ENCODE measurements at regions not wholly inside any gene's neighbourhood (a gene's known extent, or its start where the extent isn't known, plus 50 kb on each side); places are given as distances from the start of the nearest gene placed in this dataset.
"Not testable (repeated sequence)": the region's sequence is repeated elsewhere in the genome, so short reads cannot be mapped to it uniquely, and the experiment has no call there.

DNA sequence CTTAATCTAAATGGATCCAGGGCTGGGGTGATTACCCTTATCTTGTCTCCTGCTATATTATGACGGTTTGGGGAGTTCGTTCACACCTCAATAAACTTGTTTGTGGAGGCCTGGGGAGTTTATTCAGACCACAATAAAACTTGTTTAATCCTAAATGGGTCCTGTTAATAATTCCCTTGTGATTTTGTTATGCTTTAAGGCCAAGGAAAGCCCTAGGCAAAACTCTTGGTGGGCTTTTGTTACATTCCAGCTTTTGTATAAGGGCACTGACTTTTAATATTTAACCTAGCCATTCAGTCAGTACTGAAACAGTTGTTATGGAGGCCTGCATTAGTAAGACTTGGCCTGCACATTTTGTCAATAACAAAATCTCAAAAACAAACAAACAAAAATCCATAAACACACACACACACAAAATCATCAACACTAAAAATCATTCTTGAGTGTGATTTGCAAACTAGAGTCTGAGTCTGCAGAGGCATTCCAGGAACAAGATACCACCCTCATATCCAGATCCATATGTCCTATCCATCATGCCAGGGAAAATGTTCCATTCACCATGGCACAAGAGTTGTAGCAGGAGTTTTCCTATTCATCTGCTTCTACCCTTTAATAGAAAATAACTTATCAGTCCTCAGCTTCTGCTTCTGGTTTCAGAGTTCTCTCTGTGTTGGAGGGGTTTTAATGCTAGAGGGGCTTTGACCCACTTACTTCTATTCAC is 421.7 kb downstream of the AGTPBP1 start:
- intact Hi-C loops (cut with DNase I; ENCODE audit: low total_unique reads), result no loop called here
- peaks cover 4 to 13% of the 10 kb centered on the region in 2 donors for H3K9me3 ChIP-seq
- H3K4me1 ChIP-seq, result no peaks in the 10 kb centered on the region
- no peak overlapping the region for H3K4me3 ChIP-seq
- no peaks in the 10 kb centered on the region for H3K36me3 ChIP-seq
- no peak for DNase-seq (ENCODE audit: low spot score in 2 of 2)
- no peak overlapping the region for H3K27ac ChIP-seq
- no peak for TF ChIP-seq POLR2AphosphoS5 (IDR thresholded peaks at IDR 0.05)
- TF ChIP-seq POLR2A (IDR thresholded peaks at IDR 0.05), result no peak
- TF ChIP-seq, protein P1, sequence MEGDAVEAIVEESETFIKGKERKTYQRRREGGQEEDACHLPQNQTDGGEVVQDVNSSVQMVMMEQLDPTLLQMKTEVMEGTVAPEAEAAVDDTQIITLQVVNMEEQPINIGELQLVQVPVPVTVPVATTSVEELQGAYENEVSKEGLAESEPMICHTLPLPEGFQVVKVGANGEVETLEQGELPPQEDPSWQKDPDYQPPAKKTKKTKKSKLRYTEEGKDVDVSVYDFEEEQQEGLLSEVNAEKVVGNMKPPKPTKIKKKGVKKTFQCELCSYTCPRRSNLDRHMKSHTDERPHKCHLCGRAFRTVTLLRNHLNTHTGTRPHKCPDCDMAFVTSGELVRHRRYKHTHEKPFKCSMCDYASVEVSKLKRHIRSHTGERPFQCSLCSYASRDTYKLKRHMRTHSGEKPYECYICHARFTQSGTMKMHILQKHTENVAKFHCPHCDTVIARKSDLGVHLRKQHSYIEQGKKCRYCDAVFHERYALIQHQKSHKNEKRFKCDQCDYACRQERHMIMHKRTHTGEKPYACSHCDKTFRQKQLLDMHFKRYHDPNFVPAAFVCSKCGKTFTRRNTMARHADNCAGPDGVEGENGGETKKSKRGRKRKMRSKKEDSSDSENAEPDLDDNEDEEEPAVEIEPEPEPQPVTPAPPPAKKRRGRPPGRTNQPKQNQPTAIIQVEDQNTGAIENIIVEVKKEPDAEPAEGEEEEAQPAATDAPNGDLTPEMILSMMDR (IDR thresholded peaks at IDR 0.05), result no peak
- H3K27me3 ChIP-seq, result no peaks in the 10 kb centered on the region

DNA sequence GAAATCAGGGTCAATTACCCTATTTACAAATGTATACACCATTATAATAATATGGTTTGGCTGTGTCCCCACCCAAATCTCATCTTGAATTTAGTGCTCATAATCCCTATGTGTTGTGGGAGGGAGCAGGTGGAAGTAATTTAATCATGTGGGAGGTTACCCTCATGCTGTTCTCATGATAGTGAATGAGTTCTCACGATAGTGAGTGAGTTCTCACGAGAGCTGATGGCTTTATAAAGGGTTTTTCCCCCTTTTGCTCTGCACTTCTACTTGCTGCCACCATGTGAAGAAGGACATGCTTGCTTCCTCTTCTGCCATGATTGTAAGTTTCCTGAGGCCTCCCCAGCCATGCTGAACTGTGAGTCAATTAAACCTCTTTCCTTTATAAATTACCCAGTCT is 426.2 kb downstream of the AGTPBP1 start:
- H3K9me3 ChIP-seq; H3K27me3 ChIP-seq; intact Hi-C loops (cut with DNase I; ENCODE audit: low total_unique reads): not testable (repeated sequence)

DNA sequence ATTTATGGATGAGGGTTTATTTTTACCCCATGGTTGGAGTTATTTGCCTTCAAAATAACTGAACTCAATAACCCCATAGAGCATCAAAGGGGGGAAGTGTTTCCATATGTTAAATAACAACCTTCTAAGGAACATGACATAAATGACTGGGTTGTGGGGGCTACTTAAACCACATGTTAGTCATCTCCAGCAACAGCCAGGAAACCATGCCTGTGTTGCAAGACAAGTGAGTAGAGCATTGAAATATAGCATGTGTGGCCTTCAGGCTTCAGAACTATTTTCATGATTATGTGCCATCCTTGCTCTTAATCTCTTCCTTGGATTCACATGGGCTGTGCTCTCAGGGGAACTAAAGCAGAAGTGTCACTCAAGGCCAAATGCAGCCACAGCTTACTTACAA is 431.2 kb downstream of the AGTPBP1 start:
- TF ChIP-seq, protein P1 (IDR thresholded peaks at IDR 0.05), result no peak
- TF ChIP-seq POLR2A (IDR thresholded peaks at IDR 0.05) (no peak), POLR2AphosphoS5 (IDR thresholded peaks at IDR 0.05) (no peak)
- H3K4me3 ChIP-seq, result no peak overlapping the region
- H3K9me3 ChIP-seq, result peaks cover 0 to 7% of the 10 kb centered on the region in 2 donors
- intact Hi-C loops (cut with DNase I; ENCODE audit: low total_unique reads), result no loop called here
- H3K27ac ChIP-seq, result no peak overlapping the region
- no peak for DNase-seq (ENCODE audit: low spot score in 2 of 2)
- no peaks in the 10 kb centered on the region for H3K27me3 ChIP-seq
- H3K36me3 ChIP-seq, result no peaks in the 10 kb centered on the region
- no peaks in the 10 kb centered on the region for H3K4me1 ChIP-seq

More for the DNA sequence above, 426.2 kb downstream of the AGTPBP1 start:
- H3K4me1 ChIP-seq; H3K36me3 ChIP-seq; H3K27ac ChIP-seq; DNase-seq (ENCODE audit: low spot score in 2 of 2); H3K4me3 ChIP-seq: not testable (repeated sequence)

DNA sequence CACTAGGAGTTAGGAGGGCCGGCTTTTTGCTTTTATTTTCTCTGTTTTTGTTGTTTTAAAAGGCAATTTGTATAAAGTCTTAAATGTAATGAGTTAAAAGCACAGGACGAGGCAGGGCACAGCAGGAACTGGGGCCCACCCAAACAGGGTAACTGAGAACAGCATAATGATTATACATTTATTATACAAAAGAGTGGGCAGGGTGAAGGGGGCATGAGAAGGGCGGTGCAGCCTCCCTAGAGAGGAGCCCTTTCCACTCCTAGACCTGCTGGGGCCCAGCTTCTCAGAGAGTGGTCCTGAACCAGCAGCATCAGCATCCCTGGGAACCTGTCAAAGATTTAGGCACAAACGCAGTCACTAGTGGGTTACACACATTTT is 438.0 kb downstream of the AGTPBP1 start:
- intact Hi-C loops (cut with DNase I; ENCODE audit: low total_unique reads), result no loop called here
- TF ChIP-seq POLR2AphosphoS5 (IDR thresholded peaks at IDR 0.05), result no peak
- TF ChIP-seq, protein P1 (IDR thresholded peaks at IDR 0.05), result no peak
- TF ChIP-seq POLR2A (IDR thresholded peaks at IDR 0.05), result no peak

DNA sequence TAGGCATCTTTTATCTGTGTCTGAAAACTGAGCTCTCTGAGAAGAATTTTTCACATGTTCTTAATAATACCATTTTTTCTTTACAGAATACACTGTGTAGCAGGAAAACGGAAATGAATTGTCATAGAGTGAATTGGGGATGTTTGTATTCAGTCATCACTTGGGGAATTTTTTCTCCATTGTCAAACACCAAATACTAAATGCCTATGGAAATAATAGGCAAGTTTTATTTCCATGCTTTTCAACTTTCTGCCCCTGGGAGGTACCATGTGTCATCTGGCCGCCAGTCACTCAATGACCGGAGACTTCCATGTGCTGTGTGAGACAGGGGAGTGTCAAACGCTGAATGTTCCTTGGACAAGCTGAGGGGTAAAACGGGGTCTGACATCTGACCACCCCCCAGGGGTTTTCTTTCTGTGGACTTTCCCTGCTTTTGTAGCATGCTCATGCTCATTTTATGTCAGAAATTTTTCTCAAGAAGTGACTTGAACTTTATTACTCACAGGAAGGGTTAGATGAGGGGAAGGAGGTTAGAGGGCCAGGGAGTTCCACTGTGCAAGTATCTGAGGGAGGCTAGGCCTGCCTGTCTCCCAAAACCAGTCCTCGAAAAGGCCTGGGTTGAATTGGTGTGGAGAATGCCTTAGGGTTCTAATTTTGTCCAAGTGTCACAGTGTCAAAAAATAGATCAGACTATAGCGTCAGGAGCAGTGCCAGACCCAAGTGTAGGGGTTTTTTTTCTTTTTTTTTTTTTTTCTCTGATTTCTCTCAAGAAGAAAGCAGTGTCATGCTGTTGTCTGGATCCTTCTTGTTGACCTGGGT is 438.6 kb downstream of the AGTPBP1 start:
- H3K27me3 ChIP-seq, result no peaks in the 10 kb centered on the region
- DNase-seq (ENCODE audit: low spot score in 2 of 2), result no peak
- no peaks in the 10 kb centered on the region for H3K36me3 ChIP-seq
- TF ChIP-seq POLR2AphosphoS5 (IDR thresholded peaks at IDR 0.05) (no peak), POLR2A (IDR thresholded peaks at IDR 0.05) (no peak)
- TF ChIP-seq, protein P1 (IDR thresholded peaks at IDR 0.05), result no peak
- no peak overlapping the region for H3K4me3 ChIP-seq
- no peak overlapping the region for H3K27ac ChIP-seq
- H3K4me1 ChIP-seq, result no peaks in the 10 kb centered on the region
- intact Hi-C loops (cut with DNase I; ENCODE audit: low total_unique reads), result no loop called here
- peaks cover 0 to under 1% of the 10 kb centered on the region in 2 donors for H3K9me3 ChIP-seq

More for the DNA sequence above, 438.0 kb downstream of the AGTPBP1 start:
- no peaks in the 10 kb centered on the region for H3K9me3 ChIP-seq
- no peak overlapping the region for H3K4me3 ChIP-seq
- no peaks in the 10 kb centered on the region for H3K36me3 ChIP-seq
- H3K27me3 ChIP-seq, result no peaks in the 10 kb centered on the region
- no peak for DNase-seq (ENCODE audit: low spot score in 2 of 2)
- no peak overlapping the region for H3K27ac ChIP-seq
- no peaks in the 10 kb centered on the region for H3K4me1 ChIP-seq

All from breast epithelium (tissue), 4 donors.